Fibroblast of villous mesenchyme (primary cell): ENCODE measurements at regions not wholly inside any gene's neighbourhood (a gene's known extent, or its start where the extent isn't known, plus 50 kb on each side); places are given as distances from the start of the nearest gene placed in this dataset.
A peak's percentile ranks its signal among the peaks of the same experiment; 100 is the strongest.

Source experiments
- DNase-seq: peaks from one replicate; pipeline ENCODE4 v3.0.0-alpha.2; 2010; ENCODE audit warnings: low read depth
- H3K4me3 ChIP-seq: 2 replicates; pipeline ENCODE4 v1.5.1; 2011; ENCODE audit warnings: low read depth, mild to moderate bottlenecking, low read length
- TF ChIP-seq, protein P1 (sequence below): IDR thresholded peaks from 2 replicates; pipeline ENCODE4 v1.5.1; 2012; ENCODE audit warnings: low read depth, mild to moderate bottlenecking, low read length; ENCODE audit not compliant: insufficient read depth

GRCh38 chr13:106357198-106357597 lies 178.3 kb downstream of the EFNB2 start:
- peak; percentile 47 for DNase-seq
- TF ChIP-seq, protein P1, sequence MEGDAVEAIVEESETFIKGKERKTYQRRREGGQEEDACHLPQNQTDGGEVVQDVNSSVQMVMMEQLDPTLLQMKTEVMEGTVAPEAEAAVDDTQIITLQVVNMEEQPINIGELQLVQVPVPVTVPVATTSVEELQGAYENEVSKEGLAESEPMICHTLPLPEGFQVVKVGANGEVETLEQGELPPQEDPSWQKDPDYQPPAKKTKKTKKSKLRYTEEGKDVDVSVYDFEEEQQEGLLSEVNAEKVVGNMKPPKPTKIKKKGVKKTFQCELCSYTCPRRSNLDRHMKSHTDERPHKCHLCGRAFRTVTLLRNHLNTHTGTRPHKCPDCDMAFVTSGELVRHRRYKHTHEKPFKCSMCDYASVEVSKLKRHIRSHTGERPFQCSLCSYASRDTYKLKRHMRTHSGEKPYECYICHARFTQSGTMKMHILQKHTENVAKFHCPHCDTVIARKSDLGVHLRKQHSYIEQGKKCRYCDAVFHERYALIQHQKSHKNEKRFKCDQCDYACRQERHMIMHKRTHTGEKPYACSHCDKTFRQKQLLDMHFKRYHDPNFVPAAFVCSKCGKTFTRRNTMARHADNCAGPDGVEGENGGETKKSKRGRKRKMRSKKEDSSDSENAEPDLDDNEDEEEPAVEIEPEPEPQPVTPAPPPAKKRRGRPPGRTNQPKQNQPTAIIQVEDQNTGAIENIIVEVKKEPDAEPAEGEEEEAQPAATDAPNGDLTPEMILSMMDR = no peak
- no peak overlapping the region for H3K4me3 ChIP-seq

GRCh38 chr13:106355866-106356265 lies 179.6 kb downstream of the EFNB2 start:
- TF ChIP-seq, protein P1 = no peak
- no peak for DNase-seq
- H3K4me3 ChIP-seq = no peak overlapping the region

DNA sequence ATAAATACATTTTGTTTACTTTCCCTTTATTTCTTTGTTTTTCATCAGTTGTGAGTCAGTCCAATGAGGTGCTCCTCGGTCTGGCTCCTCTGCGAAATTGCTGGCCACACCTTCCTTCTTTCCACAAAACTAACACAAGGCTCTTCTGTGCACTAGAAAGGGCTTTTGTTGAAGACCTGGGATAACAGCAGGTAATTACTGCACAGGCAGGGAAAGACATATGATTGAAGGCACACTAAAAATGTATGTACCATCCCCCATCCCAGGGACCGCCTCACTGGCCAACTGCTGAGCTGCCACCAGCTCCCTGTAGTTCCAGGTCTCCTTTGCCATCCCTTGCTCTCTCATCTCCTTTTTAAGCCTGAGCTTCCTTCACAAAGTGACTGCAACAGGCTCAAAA lies 180.5 kb downstream of the EFNB2 start:
- DNase-seq = no peak
- TF ChIP-seq, protein P1 = no peak
- H3K4me3 ChIP-seq = no peak overlapping the region

DNA sequence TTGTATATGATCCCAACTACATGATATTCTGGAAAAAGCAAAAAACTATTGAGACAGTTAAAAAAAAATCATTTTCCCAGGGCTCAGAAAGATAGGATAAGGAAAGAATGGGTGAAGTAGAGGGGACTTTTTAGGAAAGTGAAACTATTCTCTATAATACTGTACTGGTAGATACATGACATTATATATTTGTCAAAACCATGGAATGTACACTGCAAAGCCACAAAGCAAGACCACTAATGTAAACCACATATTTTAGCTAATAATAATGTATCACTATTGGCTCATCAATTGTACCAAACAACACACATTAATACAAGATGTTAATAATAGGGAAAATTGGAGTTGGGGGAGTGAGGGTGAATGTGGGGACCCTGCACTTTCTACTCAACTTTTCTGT lies 182.6 kb downstream of the EFNB2 start:
- TF ChIP-seq, protein P1 = no peak
- no peak overlapping the region for H3K4me3 ChIP-seq
- DNase-seq = peak; percentile 47

GRCh38 chr13:106351251-106351650 lies 184.2 kb downstream of the EFNB2 start:
- no peak overlapping the region for H3K4me3 ChIP-seq
- TF ChIP-seq, protein P1 = no peak
- DNase-seq = no peak

DNA sequence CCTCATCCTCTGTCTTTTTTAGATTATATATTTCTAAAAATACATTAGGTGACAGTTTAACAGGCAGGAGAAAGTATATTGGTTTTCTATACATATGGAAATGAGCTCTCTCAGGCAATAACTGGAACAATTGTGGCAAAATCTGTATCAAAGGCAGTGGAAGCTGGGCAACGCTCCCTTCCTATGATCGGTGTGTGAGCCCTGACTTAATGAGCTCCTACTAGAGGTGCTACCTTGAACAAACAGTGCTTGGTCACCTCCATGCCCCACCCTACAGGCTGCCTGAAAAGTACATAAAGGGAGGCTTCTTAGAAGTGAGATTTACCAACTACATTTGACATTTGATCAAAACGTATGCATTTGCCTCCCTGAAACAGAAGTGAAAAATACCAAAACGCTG lies 185.3 kb downstream of the EFNB2 start:
- TF ChIP-seq, protein P1 = no peak
- DNase-seq = no peak
- H3K4me3 ChIP-seq = no peak overlapping the region
